ENCODE measurements at regions not wholly inside any gene's neighbourhood (a gene's known extent, or its start where the extent isn't known, plus 50 kb on each side); places are given as distances from the start of the nearest gene placed in this dataset.
"Not testable (repeated sequence)": the region's sequence is repeated elsewhere in the genome, so short reads cannot be mapped to it uniquely, and the experiment has no call there.

DNA sequence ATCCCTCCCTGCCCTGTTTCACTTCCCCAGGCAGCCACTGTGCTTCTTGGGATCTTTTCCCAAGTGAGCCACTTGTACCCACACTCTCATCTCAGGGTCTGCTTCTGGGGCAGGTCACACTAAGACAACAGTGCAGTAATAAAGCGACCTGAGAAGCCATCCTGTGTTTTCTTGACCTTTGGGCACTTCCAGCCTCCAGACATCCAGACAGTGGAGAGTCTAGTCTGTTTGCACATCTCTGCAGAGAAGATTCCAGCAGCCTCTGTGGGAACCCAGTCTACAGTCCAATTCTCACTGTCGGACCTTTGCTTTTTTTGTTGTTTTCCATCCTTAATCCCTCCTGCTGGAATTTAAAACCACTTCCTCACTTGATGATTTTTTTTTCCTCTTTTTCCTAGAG, 50.3 kb upstream of the ATP6AP2 start:
- DNase-seq (ENCODE audit: low read depth) = no peak

- DNase-seq (ENCODE audit: low read depth) = no peak
Observed at GRCh38 chrX:40527543-40527942, 53.2 kb upstream of the ATP6AP2 start.

- DNase-seq (ENCODE audit: low read depth) = no peak
Observed at GRCh38 chrX:40526412-40526811, 54.4 kb upstream of the ATP6AP2 start.

DNA sequence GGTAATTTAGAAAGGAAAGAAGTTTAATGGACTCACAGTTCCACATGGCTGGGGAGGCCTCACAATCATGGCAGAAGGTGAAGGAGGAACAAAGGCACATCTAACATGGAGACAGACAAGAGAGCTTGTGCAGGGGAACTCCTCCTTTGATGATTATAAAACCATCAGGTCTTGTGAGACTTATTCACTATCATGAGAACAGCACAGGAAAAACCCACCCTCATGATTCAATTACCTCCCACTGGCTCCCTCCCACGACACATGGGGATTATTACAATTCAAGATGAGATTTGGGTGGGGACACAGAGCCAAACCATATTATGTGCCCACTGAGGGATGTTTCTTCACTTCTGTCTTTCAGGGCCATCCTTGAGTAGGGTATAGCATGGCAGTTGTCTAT, 54.9 kb upstream of the ATP6AP2 start:
- DNase-seq (ENCODE audit: low read depth) = not testable (repeated sequence)

DNA sequence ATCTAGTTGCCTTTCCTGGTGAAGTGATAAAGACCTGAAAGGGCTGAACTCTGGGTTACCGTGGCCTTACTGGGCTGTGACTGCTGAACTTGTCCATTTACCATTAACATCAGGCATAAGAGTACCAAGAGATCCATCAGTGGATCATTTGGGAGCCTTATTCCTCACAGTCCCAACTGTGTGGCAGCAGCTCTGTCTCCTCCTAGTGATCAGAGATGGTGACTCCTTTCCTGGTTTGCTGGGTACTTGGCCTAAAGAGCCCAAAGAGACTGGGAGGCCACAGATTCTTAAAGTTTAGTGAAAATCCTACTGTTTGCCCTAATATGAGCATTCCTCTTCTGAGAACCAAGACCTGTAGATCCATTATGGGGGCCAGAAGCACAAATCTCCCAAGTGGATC, 56.3 kb upstream of the ATP6AP2 start:
- no peak for DNase-seq (ENCODE audit: low read depth)

- no peak for DNase-seq (ENCODE audit: low read depth)
Observed at GRCh38 chrX:40523852-40524251, 56.9 kb upstream of the ATP6AP2 start.

DNA sequence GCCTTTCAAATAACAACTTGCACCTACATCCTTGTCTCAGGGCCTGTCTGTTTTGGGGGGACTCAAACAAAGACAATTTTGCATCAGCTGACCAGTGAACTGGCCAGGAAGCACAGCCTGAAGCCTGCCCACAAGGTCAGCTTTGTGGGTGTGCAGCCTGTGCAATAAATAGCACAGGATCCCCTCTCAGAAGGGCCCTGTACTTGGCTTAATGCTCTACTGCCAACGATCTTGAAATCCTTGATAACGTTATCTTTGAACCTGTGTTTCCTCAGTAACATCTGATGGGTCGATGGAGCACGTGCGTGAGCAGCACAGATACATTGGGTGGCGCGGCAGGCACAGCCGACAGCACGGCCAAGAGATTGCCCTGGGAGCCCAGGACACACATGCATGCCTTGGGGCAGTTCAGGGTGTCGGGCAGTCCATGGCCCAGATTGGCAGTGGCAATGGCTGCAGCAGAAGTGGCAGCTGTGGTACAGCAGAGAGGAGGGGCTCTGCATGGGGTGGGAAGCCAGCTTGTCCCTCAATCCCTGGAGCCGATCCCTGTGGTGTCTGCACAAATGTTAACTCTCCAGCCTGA, 58.8 kb upstream of the ATP6AP2 start:
- no peak for DNase-seq (ENCODE audit: low read depth)

DNA sequence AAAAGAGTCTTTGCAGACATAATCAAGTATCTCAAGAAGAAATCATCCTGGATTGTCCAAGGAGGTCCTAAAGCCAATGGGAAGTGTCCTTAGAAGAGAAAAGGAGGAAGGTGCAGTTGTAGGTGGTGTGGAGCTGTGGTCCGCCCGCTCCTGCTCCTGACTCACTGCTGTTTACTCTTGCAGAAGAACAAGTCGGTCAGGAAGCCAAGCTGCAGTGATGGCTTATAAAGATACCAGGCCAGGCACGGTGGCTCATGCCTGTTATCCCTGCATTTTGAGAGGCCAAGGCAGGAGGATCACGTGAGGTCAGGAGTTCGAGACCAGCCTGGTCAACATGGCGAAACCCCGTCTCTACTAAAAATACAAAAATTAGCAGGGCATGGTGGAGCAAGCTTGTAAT, 66.4 kb upstream of the ATP6AP2 start:
- DNase-seq (ENCODE audit: low read depth) = no peak

DNA sequence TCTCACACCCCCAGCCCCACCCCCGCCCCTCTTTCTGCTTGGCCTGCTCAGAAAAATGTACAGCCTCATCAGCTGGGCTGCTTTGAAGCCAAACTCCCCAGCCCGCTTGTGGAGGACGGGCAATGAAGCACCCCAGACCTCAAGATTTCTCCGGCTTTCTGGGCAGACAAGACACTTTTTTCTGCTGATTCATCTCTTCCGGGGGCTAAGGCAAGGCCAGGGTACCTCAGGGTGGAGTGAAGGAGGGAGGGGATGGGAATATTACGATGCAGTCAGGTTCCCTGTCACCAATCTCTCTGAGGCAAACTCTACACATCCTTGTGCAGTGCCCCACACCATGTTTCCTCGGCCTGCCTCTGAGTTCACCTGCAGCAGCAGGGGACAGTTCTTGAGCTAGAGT, 66.9 kb upstream of the ATP6AP2 start:
- DNase-seq (ENCODE audit: low read depth) = no peak

DNA sequence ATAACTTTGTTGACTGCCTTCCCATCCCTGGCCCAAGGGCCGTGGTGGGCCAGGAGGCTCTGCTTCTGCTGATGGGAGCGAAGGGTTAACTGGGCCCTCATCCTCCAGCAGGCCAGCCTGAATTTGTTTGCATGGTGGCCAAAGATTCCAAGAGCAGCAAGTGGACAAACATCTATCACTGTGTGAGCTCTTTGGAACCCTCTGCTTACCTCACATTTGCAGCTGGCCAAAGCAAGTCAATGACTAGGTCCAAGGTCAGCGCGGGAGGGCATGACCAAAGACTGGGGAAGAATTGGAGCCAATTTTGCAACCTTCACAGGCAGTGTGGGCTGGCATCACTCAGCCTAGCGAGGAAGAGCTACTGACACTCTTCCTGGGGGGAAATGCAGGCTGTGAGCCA, 67.8 kb upstream of the ATP6AP2 start:
- DNase-seq (ENCODE audit: low read depth) = no peak

DNA sequence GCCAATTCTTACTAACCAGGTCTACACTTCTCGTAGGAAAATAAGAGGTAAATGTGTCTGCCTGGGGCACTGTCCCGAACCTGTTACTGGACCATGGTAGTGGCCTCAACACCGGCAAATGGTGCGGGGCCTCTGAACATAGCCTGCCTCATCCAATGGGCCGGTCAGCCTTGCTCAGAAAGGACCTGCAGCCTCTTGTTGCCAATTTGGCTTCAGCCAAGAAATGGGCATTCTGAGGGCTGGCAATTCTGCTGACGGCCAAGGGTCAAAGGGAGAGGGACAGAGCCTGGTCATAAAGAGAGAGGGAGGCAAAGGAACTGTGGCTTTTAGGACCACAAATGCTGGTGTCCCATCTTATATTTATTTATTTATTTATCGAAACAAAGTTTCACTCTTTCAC, 69.5 kb upstream of the ATP6AP2 start:
- DNase-seq (ENCODE audit: low read depth) = no peak

- no peak for DNase-seq (ENCODE audit: low read depth)
Observed at GRCh38 chrX:40508560-40508959, 72.2 kb upstream of the ATP6AP2 start.

DNA sequence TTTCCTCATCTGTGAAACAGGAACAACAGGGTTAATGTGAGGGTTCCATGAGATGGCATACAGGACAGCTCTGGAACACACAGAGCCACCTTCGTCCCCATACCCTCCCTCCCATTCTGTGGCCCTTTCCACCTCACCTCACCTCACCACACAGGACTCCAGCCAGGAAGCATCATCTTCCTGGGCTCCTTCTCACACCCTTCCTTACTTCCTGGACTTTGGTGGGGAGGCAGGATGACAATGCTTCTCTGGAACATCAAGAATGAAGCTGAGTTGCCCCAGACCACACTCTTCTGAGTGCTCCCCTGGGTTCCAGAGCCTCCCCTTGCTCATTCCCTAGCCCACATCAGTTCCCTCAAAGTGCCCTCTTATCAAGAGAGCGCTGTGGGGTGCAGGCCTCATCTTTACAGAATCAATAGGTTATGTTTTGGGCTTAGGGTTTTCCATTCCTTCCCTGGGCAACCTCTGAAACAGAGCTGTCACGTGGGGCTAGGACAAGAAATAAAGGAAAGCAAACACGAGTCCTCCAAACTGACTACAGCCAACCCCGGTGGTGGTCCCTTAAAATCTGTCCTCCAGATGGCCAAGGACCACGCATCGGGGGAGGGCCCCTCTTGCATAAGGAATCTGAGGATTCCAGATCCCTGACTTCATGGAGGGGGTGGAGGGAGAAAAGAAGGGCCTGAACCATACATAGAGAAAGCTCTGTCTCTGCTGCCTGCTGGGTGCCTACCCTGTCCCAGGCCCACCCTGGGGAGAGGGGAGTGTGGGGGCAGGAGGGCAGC, 74.4 kb upstream of the ATP6AP2 start:
- DNase-seq (ENCODE audit: low read depth) = no peak

- DNase-seq (ENCODE audit: low read depth) = no peak
Observed at GRCh38 chrX:40504801-40505605, 75.8 kb upstream of the ATP6AP2 start.

DNA sequence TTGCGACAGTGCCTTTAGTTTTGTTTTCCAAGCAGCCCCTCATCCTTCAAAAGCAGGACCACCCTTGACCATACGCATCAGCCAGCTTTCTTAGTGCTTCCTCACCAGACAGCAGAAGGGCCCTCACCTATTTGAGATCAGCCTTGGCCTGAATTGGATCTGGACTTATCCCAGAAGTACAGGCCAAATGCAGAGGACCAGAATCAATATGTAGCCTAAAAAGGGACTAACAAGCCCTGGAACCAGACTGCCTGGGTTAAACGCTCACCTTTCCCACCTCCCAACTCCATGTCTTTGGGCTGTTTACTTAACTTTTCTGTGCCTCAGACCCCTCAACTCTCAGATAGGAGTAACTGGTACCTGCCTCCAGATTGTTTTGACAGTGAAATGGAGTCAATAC, 77.7 kb upstream of the ATP6AP2 start:
- no peak for DNase-seq (ENCODE audit: low read depth)

GRCh38 chrX:40502688-40503087, 78.1 kb upstream of the ATP6AP2 start:
- no peak for DNase-seq (ENCODE audit: low read depth)

DNA sequence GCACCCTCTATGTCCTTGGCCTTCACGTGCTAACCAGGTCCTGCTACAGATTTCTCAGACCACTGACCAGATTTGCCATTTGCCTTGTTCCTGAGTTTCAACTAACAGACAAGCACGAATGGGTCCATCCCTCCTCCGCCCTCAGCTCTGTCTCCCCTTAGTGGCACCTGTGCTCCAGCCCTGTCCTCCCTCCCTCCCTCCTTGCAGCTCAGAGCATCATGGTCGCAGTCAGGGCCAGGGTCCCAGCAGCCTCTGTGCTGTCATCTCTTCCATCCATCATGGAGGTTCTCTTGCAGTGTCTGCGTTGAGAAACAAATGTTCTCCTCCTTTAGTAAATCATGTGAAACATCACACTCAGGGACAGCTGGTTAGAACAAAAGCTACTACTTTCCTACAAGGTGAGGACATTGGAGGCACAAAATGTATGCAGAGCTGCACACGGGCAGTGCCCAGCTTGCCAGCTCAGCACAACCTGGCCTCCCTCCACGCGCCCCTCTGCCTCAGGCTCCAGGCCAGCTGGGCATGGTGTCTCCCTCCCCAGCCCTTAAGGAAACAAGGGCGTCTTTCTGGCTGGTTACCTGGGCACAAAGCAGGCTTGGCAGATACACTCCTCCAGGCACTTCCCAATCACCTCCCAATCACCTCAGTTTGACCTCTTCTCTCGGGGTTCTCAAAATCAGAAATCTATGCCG, 79.5 kb upstream of the ATP6AP2 start:
- no peak for DNase-seq (ENCODE audit: low read depth)

DNA sequence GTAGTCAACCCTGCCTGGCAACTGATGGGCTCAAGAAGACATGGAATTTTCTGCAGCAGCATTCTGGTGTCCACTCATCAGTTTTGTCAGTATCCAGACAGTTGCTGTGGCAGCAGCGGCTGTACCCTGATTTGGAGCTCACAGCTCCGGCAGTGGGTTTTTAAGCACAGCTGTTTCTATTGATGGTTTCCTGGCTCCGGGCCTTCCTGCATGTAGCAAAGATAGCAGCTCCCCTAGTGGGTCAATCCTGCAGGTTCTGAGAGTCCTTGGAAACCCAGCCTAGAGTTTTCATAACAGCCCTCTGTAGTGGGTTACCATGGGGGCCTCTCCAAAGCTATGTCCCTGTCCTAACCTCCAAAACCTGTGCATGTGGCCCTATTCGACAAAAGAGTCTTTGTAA, 84.0 kb upstream of the ATP6AP2 start:
- DNase-seq (ENCODE audit: low read depth) = no peak

DNA sequence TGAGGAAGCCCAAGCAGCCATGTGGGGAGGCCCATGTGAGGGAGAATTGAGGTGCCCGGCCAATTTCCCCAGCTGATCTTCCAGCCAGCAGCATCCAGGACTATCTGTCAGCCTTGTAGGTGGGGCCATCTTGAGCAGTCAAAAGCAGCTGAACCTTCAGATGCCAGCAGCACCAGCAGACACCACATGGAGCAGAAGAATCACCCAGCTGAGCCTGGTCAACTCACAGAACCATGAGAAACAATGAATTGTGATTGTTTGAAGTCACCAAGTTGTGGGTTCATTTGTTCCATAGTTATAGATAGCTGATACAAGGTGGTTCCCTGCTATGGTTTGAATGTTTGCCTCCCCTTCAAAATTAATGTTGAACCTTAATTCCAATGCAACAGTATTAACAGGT, 85.1 kb upstream of the ATP6AP2 start:
- DNase-seq (ENCODE audit: low read depth) = no peak

DNA sequence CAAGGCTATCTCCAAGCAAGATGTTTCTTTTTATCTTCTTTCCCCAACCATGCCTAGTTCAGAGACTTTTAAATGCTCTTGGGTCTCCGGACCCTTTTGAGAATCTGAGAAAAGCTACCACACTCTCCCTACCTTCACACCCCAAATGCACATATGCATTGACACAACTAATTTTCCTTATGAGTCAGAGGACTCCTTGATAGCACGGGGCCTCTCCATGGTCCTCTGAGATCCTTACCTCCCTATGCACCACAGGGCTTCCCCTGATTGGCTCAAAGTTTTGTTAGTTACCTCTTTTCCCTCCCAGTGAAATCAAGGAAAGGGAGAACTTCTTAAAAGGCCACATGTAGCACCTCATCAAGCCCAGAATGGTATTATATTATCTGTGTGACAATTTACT, 86.8 kb upstream of the ATP6AP2 start:
- DNase-seq (ENCODE audit: low read depth) = no peak

- DNase-seq (ENCODE audit: low read depth) = no peak
Observed at GRCh38 chrX:40488296-40488695, 92.5 kb upstream of the ATP6AP2 start.

GRCh38 chrX:40485973-40486372, 94.8 kb upstream of the ATP6AP2 start:
- DNase-seq (ENCODE audit: low read depth) = no peak

Data from activated T-helper 9 cell treated with anti-CD3 and anti-CD28 coated beads, Interleukin-2, amount 50 U/mL, for 16 hours (primary cell).